ENCODE measurements at regions not wholly inside any gene's neighbourhood (a gene's known extent, or its start where the extent isn't known, plus 50 kb on each side); places are given as distances from the start of the nearest gene placed in this dataset.

- no peak for TF ChIP-seq POLR2AphosphoS5 (IDR thresholded peaks at IDR 0.05; ENCODE audit: low read depth, low read length)
- no peak for TF ChIP-seq SIN3A (IDR thresholded peaks at IDR 0.05; ENCODE audit: borderline replicate concordance, insufficient read depth, low read depth, low read length)
- no peak for TF ChIP-seq TCF7L2 (IDR thresholded peaks at IDR 0.05; ENCODE audit: low read depth, low read length)
- TF ChIP-seq REST (IDR thresholded peaks at IDR 0.05; ENCODE audit: insufficient read depth in 1 of 2, low read depth in 2 of 2, low read length in 1 of 2) = no peak
- TF ChIP-seq CTCF (IDR thresholded peaks at IDR 0.05) = no peak
- intact Hi-C loops (cut with micrococcal nuclease; ENCODE audit: unreplicated experiment) = no loop called here
- DNase-seq (ENCODE audit: low read depth, low spot score) = no peak
- ATAC-seq = no peak
- Histone ChIP-seq H3K27me3 (ENCODE audit: control insufficient read depth, insufficient read depth, low read length) (no peaks in the 10 kb centered on the region), H3K9me3 (ENCODE audit: control insufficient read depth, insufficient read depth, low read depth, low read length) (no peaks in the 10 kb centered on the region), H3K4me3 (ENCODE audit: low read depth in 2 of 2, low read length in 2 of 2) (no peak overlapping the region), H3K36me3 (ENCODE audit: control insufficient read depth, insufficient read depth, low read length) (no peaks in the 10 kb centered on the region), H3K4me1 (ENCODE audit: control insufficient read depth, insufficient read depth, low read length) (no peaks in the 10 kb centered on the region), H3K27ac (ENCODE audit: low read length) (no peak overlapping the region)
- ChIA-PET POLR2A (no interaction called here), CTCF (no interaction called here)
- in situ Hi-C loops (cut with HindIII; ENCODE audit: low pct_unique_long_range_greater_than_20kb, low sequenced_read_pairs) = no loop called here
- no TSS peak for BruUV-seq (replicated peaks)
Observed at GRCh38 chr2:5845798-5846330, 153.7 kb downstream of the SOX11 start.

GRCh38 chr2:5846881-5847280 lies 154.7 kb downstream of the SOX11 start:
- ChIA-PET POLR2A (no interaction called here), CTCF (no interaction called here)
- DNase-seq (ENCODE audit: low read depth, low spot score) (no peak), ATAC-seq (no peak)
- Histone ChIP-seq H3K27me3 (ENCODE audit: control insufficient read depth, insufficient read depth, low read length) (no peaks in the 10 kb centered on the region), H3K36me3 (ENCODE audit: control insufficient read depth, insufficient read depth, low read length) (no peaks in the 10 kb centered on the region), H3K4me3 (ENCODE audit: low read depth in 2 of 2, low read length in 2 of 2) (no peak overlapping the region), H3K9me3 (ENCODE audit: control insufficient read depth, insufficient read depth, low read depth, low read length) (no peaks in the 10 kb centered on the region), H3K27ac (ENCODE audit: low read length) (no peak overlapping the region), H3K4me1 (ENCODE audit: control insufficient read depth, insufficient read depth, low read length) (no peaks in the 10 kb centered on the region)
- intact Hi-C loops (cut with micrococcal nuclease; ENCODE audit: unreplicated experiment) = no loop called here
- in situ Hi-C loops (cut with HindIII; ENCODE audit: low pct_unique_long_range_greater_than_20kb, low sequenced_read_pairs) = no loop called here
- no TSS peak for BruUV-seq (replicated peaks)
- TF ChIP-seq SIN3A (IDR thresholded peaks at IDR 0.05; ENCODE audit: borderline replicate concordance, insufficient read depth, low read depth, low read length) (no peak), TCF7L2 (IDR thresholded peaks at IDR 0.05; ENCODE audit: low read depth, low read length) (no peak), CTCF (IDR thresholded peaks at IDR 0.05) (no peak), POLR2AphosphoS5 (IDR thresholded peaks at IDR 0.05; ENCODE audit: low read depth, low read length) (no peak), REST (IDR thresholded peaks at IDR 0.05; ENCODE audit: insufficient read depth in 1 of 2, low read depth in 2 of 2, low read length in 1 of 2) (no peak)
